ENCODE measurements at regions not wholly inside any gene's neighbourhood (a gene's known extent, or its start where the extent isn't known, plus 50 kb on each side); places are given as distances from the start of the nearest gene placed in this dataset.

GRCh38 chr4:104907074-104907649 lies 239.5 kb upstream of the TET2 start:
- H2AFZ ChIP-seq (ENCODE audit: low read length) = no peak overlapping the region
- CTCF ChIA-PET (ENCODE audit: unreplicated experiment) = no interaction called here
- TF ChIP-seq EZH2phosphoT487 (IDR thresholded peaks at IDR 0.05; ENCODE audit: borderline replicate concordance, low read depth, low read length) (no peak), CTCF (conservative IDR thresholded peaks at IDR 0.05; ENCODE audit: low read length) (no peak)
- BruUV-seq (replicated peaks) = no TSS peak
- intact Hi-C loops (cut with micrococcal nuclease; ENCODE audit: unreplicated experiment) = no loop called here
- no peak overlapping the region for H3K4me2 ChIP-seq (ENCODE audit: low read length)
- H3K27ac ChIP-seq (ENCODE audit: low read depth, low read length, poor library complexity, severe bottlenecking) = no peak overlapping the region
- POLR2A ChIA-PET = no interaction called here
- no peaks in the 10 kb centered on the region for H3K9me3 ChIP-seq (ENCODE audit: low read length)
- DNase-seq (ENCODE audit: low spot score) = no peak
- H3K9me2 ChIP-seq (ENCODE audit: insufficient read depth, low read length) = no peaks in the 10 kb centered on the region
- no peaks in the 10 kb centered on the region for H3K36me3 ChIP-seq (ENCODE audit: insufficient read depth, low read length)
- H3K79me2 ChIP-seq (ENCODE audit: insufficient read depth, low read depth, low read length) = no peaks in the 10 kb centered on the region
- no peaks in the 10 kb centered on the region for H4K20me1 ChIP-seq (ENCODE audit: insufficient read depth, low read length)
- H3K4me3 ChIP-seq (ENCODE audit: low read depth, low read length, poor library complexity, severe bottlenecking) = no peak overlapping the region
- H3K4me1 ChIP-seq (ENCODE audit: insufficient read depth, low read length, poor library complexity, severe bottlenecking) = no peaks in the 10 kb centered on the region

- Histone ChIP-seq H3K4me2 (ENCODE audit: low read length) (no peak overlapping the region), H3K36me3 (ENCODE audit: insufficient read depth, low read length) (no peaks in the 10 kb centered on the region), H3K9me2 (ENCODE audit: insufficient read depth, low read length) (no peaks in the 10 kb centered on the region), H3K79me2 (ENCODE audit: insufficient read depth, low read depth, low read length) (no peaks in the 10 kb centered on the region), H2AFZ (ENCODE audit: low read length) (no peak overlapping the region), H3K27ac (ENCODE audit: low read depth, low read length, poor library complexity, severe bottlenecking) (no peak overlapping the region), H3K4me3 (ENCODE audit: low read depth, low read length, poor library complexity, severe bottlenecking) (no peak overlapping the region), H4K20me1 (ENCODE audit: insufficient read depth, low read length) (no peaks in the 10 kb centered on the region), H3K4me1 (ENCODE audit: insufficient read depth, low read length, poor library complexity, severe bottlenecking) (no peaks in the 10 kb centered on the region), H3K9me3 (ENCODE audit: low read length) (no peaks in the 10 kb centered on the region)
- CTCF ChIA-PET (ENCODE audit: unreplicated experiment) = no interaction called here
- intact Hi-C loops (cut with micrococcal nuclease; ENCODE audit: unreplicated experiment) = no loop called here
- BruUV-seq (replicated peaks) = no TSS peak
- DNase-seq (ENCODE audit: low spot score) = no peak
- POLR2A ChIA-PET = no interaction called here
- TF ChIP-seq EZH2phosphoT487 (IDR thresholded peaks at IDR 0.05; ENCODE audit: borderline replicate concordance, low read depth, low read length) (no peak), CTCF (conservative IDR thresholded peaks at IDR 0.05; ENCODE audit: low read length) (no peak)
These were observed 238.7 kb upstream of the TET2 start for GRCh38 chr4:104907991-104908390.

GRCh38 chr4:104909376-104909775 lies 237.3 kb upstream of the TET2 start:
- no peaks in the 10 kb centered on the region for H3K79me2 ChIP-seq (ENCODE audit: insufficient read depth, low read depth, low read length)
- H3K4me2 ChIP-seq (ENCODE audit: low read length) = no peak overlapping the region
- H2AFZ ChIP-seq (ENCODE audit: low read length) = no peak overlapping the region
- no TSS peak for BruUV-seq (replicated peaks)
- ChIA-PET CTCF (ENCODE audit: unreplicated experiment) (no interaction called here), POLR2A (no interaction called here)
- TF ChIP-seq CTCF (conservative IDR thresholded peaks at IDR 0.05; ENCODE audit: low read length) (no peak), EZH2phosphoT487 (IDR thresholded peaks at IDR 0.05; ENCODE audit: borderline replicate concordance, low read depth, low read length) (no peak)
- no peaks in the 10 kb centered on the region for H4K20me1 ChIP-seq (ENCODE audit: insufficient read depth, low read length)
- H3K27ac ChIP-seq (ENCODE audit: low read depth, low read length, poor library complexity, severe bottlenecking) = no peak overlapping the region
- intact Hi-C loops (cut with micrococcal nuclease; ENCODE audit: unreplicated experiment) = no loop called here
- H3K9me3 ChIP-seq (ENCODE audit: low read length) = no peaks in the 10 kb centered on the region
- H3K9me2 ChIP-seq (ENCODE audit: insufficient read depth, low read length) = no peaks in the 10 kb centered on the region
- H3K4me3 ChIP-seq (ENCODE audit: low read depth, low read length, poor library complexity, severe bottlenecking) = no peak overlapping the region
- no peaks in the 10 kb centered on the region for H3K4me1 ChIP-seq (ENCODE audit: insufficient read depth, low read length, poor library complexity, severe bottlenecking)
- DNase-seq (ENCODE audit: low spot score) = no peak
- no peaks in the 10 kb centered on the region for H3K36me3 ChIP-seq (ENCODE audit: insufficient read depth, low read length)
